GM23338 (cell line): ENCODE measurements at regions not wholly inside any gene's neighbourhood (a gene's known extent, or its start where the extent isn't known, plus 50 kb on each side); places are given as distances from the start of the nearest gene placed in this dataset.

Experiments
- ATAC-seq: fragments of 200-7000 bp; cut with Tn5 transposase; 3 replicates; pipeline ENCODE4 v1.9.1; 2020
- DNase-seq: peaks from one replicate; pipeline ENCODE4 v3.0.0-alpha.2; 2015; ENCODE audit warnings: low spot score
- H2AFZ ChIP-seq: fragments of 200-600 bp; sonication (generic); 2 replicates; pipeline ENCODE4 v1.8.0; 2016; ENCODE audit warnings: antibody characterized with exemption, mild to moderate bottlenecking, moderate library complexity
- H3F3A ChIP-seq: fragments of 200-600 bp; sonication (generic); replicated peaks from 2 replicates; pipeline ENCODE4 v1.8.0; 2017; ENCODE audit warnings: antibody characterized with exemption, mixed run types, low read depth
- H3K27ac ChIP-seq: fragments of 200-600 bp; sonication (generic); 2 replicates; pipeline ENCODE4 v1.6.1; 2016; ENCODE audit warnings: low read depth
- H3K27me3 ChIP-seq: fragments of 200-600 bp; sonication (generic); 2 replicates; pipeline ENCODE4 v1.8.0; 2016; ENCODE audit warnings: mild to moderate bottlenecking, mixed run types, moderate library complexity; ENCODE audit not compliant: insufficient read depth
- H3K36me3 ChIP-seq: fragments of 200-600 bp; sonication (generic); 2 replicates; pipeline ENCODE4 v1.8.0; 2016; ENCODE audit warnings: mild to moderate bottlenecking; ENCODE audit not compliant: insufficient read depth
- H3K4me1 ChIP-seq: fragments of 200-600 bp; sonication (generic); 2 replicates; pipeline ENCODE4 v1.8.0; 2016; ENCODE audit warnings: mild to moderate bottlenecking, moderate library complexity; ENCODE audit not compliant: insufficient read depth
- H3K4me2 ChIP-seq: fragments of 200-600 bp; sonication (generic); 2 replicates; pipeline ENCODE4 v1.7.1; 2017; ENCODE audit warnings: mixed run types
- H3K4me3 ChIP-seq: fragments of 200-600 bp; sonication (generic); 2 replicates; pipeline ENCODE4 v1.6.1; 2016; ENCODE audit warnings: mixed run types
- H3K79me2 ChIP-seq: fragments of 200-600 bp; sonication (generic); replicated peaks from 2 replicates; pipeline ENCODE4 v1.8.0; 2017; ENCODE audit warnings: mild to moderate bottlenecking; ENCODE audit not compliant: insufficient read depth
- H3K9me2 ChIP-seq: fragments of 200-600 bp; sonication (generic); 2 replicates; pipeline ENCODE4 v1.8.0; 2017; ENCODE audit not compliant: insufficient read depth
- H4K20me1 ChIP-seq: fragments of 200-600 bp; sonication (generic); replicated peaks from 2 replicates; pipeline ENCODE4 v1.8.0; 2017; ENCODE audit warnings: mild to moderate bottlenecking; ENCODE audit not compliant: insufficient read depth
- H3K27ac Mint-ChIP-seq: 2 replicates; pipeline ENCODE4 v1.8.0; 2020; ENCODE audit warnings: inconsistent platforms, mild to moderate bottlenecking, moderate library complexity, mixed read lengths
- H3K27me3 Mint-ChIP-seq: 3 replicates; pipeline ENCODE4 v1.8.0; 2022; ENCODE audit warnings: low read depth, mild to moderate bottlenecking, moderate library complexity, mixed read lengths, inconsistent platforms; ENCODE audit not compliant: insufficient read depth, poor library complexity
- H3K36me3 Mint-ChIP-seq: 3 replicates; pipeline ENCODE4 v1.8.0; 2021; ENCODE audit warnings: low read depth, mild to moderate bottlenecking, inconsistent platforms, moderate library complexity, mixed read lengths
- H3K4me1 Mint-ChIP-seq: 3 replicates; pipeline ENCODE4 v1.8.0; 2020; ENCODE audit warnings: mild to moderate bottlenecking, inconsistent platforms, mixed read lengths
- H3K4me3 Mint-ChIP-seq: 3 replicates; pipeline ENCODE4 v1.8.0; 2021; ENCODE audit warnings: moderate library complexity, mild to moderate bottlenecking, inconsistent platforms, mixed read lengths
- H3K9me3 Mint-ChIP-seq: 3 replicates; pipeline ENCODE4 v1.8.0; 2020; ENCODE audit warnings: moderate library complexity, mild to moderate bottlenecking, inconsistent platforms, mixed read lengths
- CREB1 ChIP-seq: fragments of 250-450 bp; sonication (Bioruptor Pico); IDR thresholded peaks from 2 replicates; pipeline ENCODE4 v1.5.0; 2020; ENCODE audit warnings: low read depth, mild to moderate bottlenecking, moderate library complexity
- EZH2 ChIP-seq: fragments of 200-600 bp; sonication (generic); IDR thresholded peaks from one replicate; pipeline ENCODE4 v1.8.0; 2017; ENCODE audit warnings: antibody characterized with exemption, mild to moderate bottlenecking, low read depth; ENCODE audit not compliant: unreplicated experiment
- JUNB ChIP-seq: IDR thresholded peaks from one replicate; pipeline ENCODE4 v1.6.1; 2016; ENCODE audit warnings: antibody characterized with exemption; ENCODE audit not compliant: unreplicated experiment
- POLR2AphosphoS5 ChIP-seq: IDR thresholded peaks from 2 replicates; pipeline ENCODE4 v1.6.1; 2016; ENCODE audit warnings: antibody characterized with exemption, low read depth
- REST ChIP-seq: IDR thresholded peaks from one replicate; pipeline ENCODE4 v1.6.1; 2018; ENCODE audit warnings: antibody characterized with exemption; ENCODE audit not compliant: unreplicated experiment
- STAT1 ChIP-seq: IDR thresholded peaks from one replicate; pipeline ENCODE4 v1.6.1; 2016; ENCODE audit warnings: antibody characterized with exemption; ENCODE audit not compliant: unreplicated experiment
- ZNF114 ChIP-seq: fragments of 250-450 bp; sonication (Bioruptor Pico); IDR thresholded peaks from 2 replicates; pipeline ENCODE4 v1.5.0; 2020; ENCODE audit warnings: mild to moderate bottlenecking, moderate library complexity
- ZNF331 ChIP-seq: fragments of 250-450 bp; sonication (Bioruptor Pico); IDR thresholded peaks from 2 replicates; pipeline ENCODE4 v1.5.0; 2020; ENCODE audit warnings: low read depth, mild to moderate bottlenecking, moderate library complexity

- ATAC-seq = no peak
These were observed 307.2 kb upstream of the LYPLAL1 start for GRCh38 chr1:218866507-218866906.

DNA sequence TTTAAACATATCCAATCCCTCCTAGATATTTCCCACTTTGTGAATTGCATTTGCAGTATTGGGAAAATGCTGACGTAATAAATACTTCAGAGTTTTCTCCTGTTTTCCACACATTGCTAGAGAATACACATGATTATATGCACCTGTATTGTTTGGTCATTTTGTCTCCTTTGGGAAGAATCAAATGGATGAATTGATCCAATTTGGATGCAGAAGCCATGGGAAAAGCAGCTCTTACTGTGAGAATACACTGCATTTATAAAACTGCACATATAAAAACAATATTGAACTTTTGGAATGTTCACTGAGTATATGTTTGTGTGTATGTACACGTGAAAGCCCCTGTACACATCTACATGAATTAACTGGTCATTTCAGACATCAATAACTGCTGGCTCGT lies 306.6 kb upstream of the LYPLAL1 start:
- DNase-seq (no peak), ATAC-seq (no peak)
- no peak overlapping the region for H3K4me2 ChIP-seq
- no peak overlapping the region for H3K4me3 ChIP-seq
- no peaks in the 10 kb centered on the region for H4K20me1 ChIP-seq
- TF ChIP-seq EZH2 (no peak), REST (no peak)
- Mint-ChIP-seq H3K36me3 (no peaks in the 10 kb centered on the region), H3K9me3 (no peaks in the 10 kb centered on the region), H3K4me1 (no peaks in the 10 kb centered on the region), H3K4me3 (no peak overlapping the region), H3K27ac (no peak overlapping the region), H3K27me3 (no peaks in the 10 kb centered on the region)
- H3K79me2 ChIP-seq = no peaks in the 10 kb centered on the region
- no peak overlapping the region for H2AFZ ChIP-seq
- no peaks in the 10 kb centered on the region for H3K36me3 ChIP-seq
- H3F3A ChIP-seq = no peaks in the 10 kb centered on the region
- no peaks in the 10 kb centered on the region for H3K4me1 ChIP-seq
- peaks cover 2% of the 10 kb centered on the region; the same call in 1 of the 2 replicates for H3K9me2 ChIP-seq
- H3K27me3 ChIP-seq = no peaks in the 10 kb centered on the region
- no peak overlapping the region for H3K27ac ChIP-seq

More at GRCh38 chr1:218866507-218866906, 307.2 kb upstream of the LYPLAL1 start:
- Mint-ChIP-seq H3K9me3 (no peaks in the 10 kb centered on the region), H3K4me3 (no peak overlapping the region), H3K27me3 (no peaks in the 10 kb centered on the region), H3K36me3 (no peaks in the 10 kb centered on the region), H3K27ac (no peak overlapping the region), H3K4me1 (no peaks in the 10 kb centered on the region)
- H3F3A ChIP-seq = no peaks in the 10 kb centered on the region
- peaks cover 2% of the 10 kb centered on the region; the same call in 1 of the 2 replicates for H3K9me2 ChIP-seq
- H3K27ac ChIP-seq = no peak overlapping the region
- H4K20me1 ChIP-seq = no peaks in the 10 kb centered on the region
- H3K27me3 ChIP-seq = no peaks in the 10 kb centered on the region
- TF ChIP-seq JUNB (no peak), POLR2AphosphoS5 (no peak), STAT1 (no peak), EZH2 (no peak), ZNF331 (CRISPR knock-in tag) (no peak)
- H2AFZ ChIP-seq = no peak overlapping the region
- no peak overlapping the region for H3K4me3 ChIP-seq
- H3K36me3 ChIP-seq = no peaks in the 10 kb centered on the region
- H3K79me2 ChIP-seq = no peaks in the 10 kb centered on the region
- DNase-seq = no peak
- no peaks in the 10 kb centered on the region for H3K4me1 ChIP-seq
- no peak overlapping the region for H3K4me2 ChIP-seq

- no peak overlapping the region for H3K4me3 ChIP-seq
- H3K79me2 ChIP-seq = no peaks in the 10 kb centered on the region
- H3K36me3 ChIP-seq = no peaks in the 10 kb centered on the region
- no peak overlapping the region for H3K27ac Mint-ChIP-seq
- H3K4me1 Mint-ChIP-seq = no peaks in the 10 kb centered on the region
- H2AFZ ChIP-seq = no peak overlapping the region
- H3K27ac ChIP-seq = no peak overlapping the region
- no peaks in the 10 kb centered on the region for H3K9me2 ChIP-seq
- H3K9me3 Mint-ChIP-seq = no peaks in the 10 kb centered on the region
- H3F3A ChIP-seq = no peaks in the 10 kb centered on the region
- DNase-seq (no peak), ATAC-seq (no peak)
- no peak overlapping the region for H3K4me3 Mint-ChIP-seq
- H3K4me1 ChIP-seq = no peaks in the 10 kb centered on the region
- H3K27me3 ChIP-seq = no peaks in the 10 kb centered on the region
- no peaks in the 10 kb centered on the region for H3K36me3 Mint-ChIP-seq
- H3K4me2 ChIP-seq = no peak overlapping the region
- H4K20me1 ChIP-seq = no peaks in the 10 kb centered on the region
- H3K27me3 Mint-ChIP-seq = peaks cover 5% of the 10 kb centered on the region
- TF ChIP-seq ZNF114 (CRISPR knock-in tag) = no peak
- no peak for TF ChIP-seq CREB1 (CRISPR knock-in tag)
These were observed 305.6 kb upstream of the LYPLAL1 start for GRCh38 chr1:218867941-218868626.
